Spleen (tissue), 11 donors: ENCODE measurements at regions not wholly inside any gene's neighbourhood (a gene's known extent, or its start where the extent isn't known, plus 50 kb on each side); places are given as distances from the start of the nearest gene placed in this dataset.

Experiments used
- DNase-seq: peaks from one replicate; pipeline ENCODE4 v3.0.0-alpha.2; 2020
- H3K27ac ChIP-seq, 8 donors: fragments of 200-600 bp; sonication (generic) in 7 of 8; 1 replicate in 4 of 8; 2 replicates in 4 of 8; pipeline versions ENCODE4 v1.5.0 to v1.8.0; 2016 to 2021; ENCODE audit warnings: inconsistent platforms in 4 of 8, mild to moderate bottlenecking in 4 of 8, moderate library complexity in 1 of 8
- H3K27me3 ChIP-seq, 7 donors: fragments of 200-600 bp; sonication (generic) in 6 of 7; replicated peaks in 1 of 7; 1 replicate in 4 of 7; 2 replicates in 3 of 7; pipeline versions ENCODE4 v1.5.0 to v1.8.0; 2016 to 2021; ENCODE audit warnings: inconsistent platforms in 3 of 7, mild to moderate bottlenecking in 1 of 7
- H3K36me3 ChIP-seq, 6 donors: fragments of 200-600 bp; sonication (generic) in 5 of 6; 1 replicate in 4 of 6; 2 replicates in 2 of 6; pipeline versions ENCODE4 v1.5.0 to v1.8.0; 2016 to 2021; ENCODE audit warnings: inconsistent platforms in 2 of 6
- H3K4me1 ChIP-seq, 6 donors: fragments of 200-600 bp; sonication (generic) in 5 of 6; 1 replicate in 3 of 6; 2 replicates in 3 of 6; pipeline versions ENCODE4 v1.5.0 to v1.8.0; 2016 to 2021; ENCODE audit warnings: inconsistent platforms in 3 of 6
- H3K4me3 ChIP-seq, 8 donors: fragments of 200-600 bp; sonication (generic) in 7 of 8; 1 replicate in 4 of 8; 2 replicates in 4 of 8; pipeline versions ENCODE4 v1.5.0 to v1.8.0; 2016 to 2021; ENCODE audit warnings: inconsistent platforms in 4 of 8, mild to moderate bottlenecking in 4 of 8, moderate library complexity in 2 of 8
- H3K9me3 ChIP-seq, 8 donors: fragments of 200-600 bp; sonication (generic) in 7 of 8; 1 replicate in 4 of 8; 2 replicates in 4 of 8; pipeline versions ENCODE4 v1.5.0 to v1.8.0; 2016 to 2021; ENCODE audit warnings: inconsistent platforms in 4 of 8
- CTCF ChIP-seq, 11 experiments: fragments of 200-600 bp in 7 of 11; fragments of 450-650 bp in 4 of 11; sonication (generic) in 4 of 11; IDR thresholded peaks in 8 of 11; conservative IDR thresholded peaks in 3 of 11; 1 replicate in 7 of 11; 2 replicates in 4 of 11; pipeline versions ENCODE4 v1.4.0 to v1.8.0; 2016 to 2021; ENCODE audit warnings: antibody characterized with exemption in 11 of 11, inconsistent platforms in 4 of 11, mild to moderate bottlenecking in 1 of 11
- POLR2A ChIP-seq, 3 donors: fragments of 450-650 bp; IDR thresholded peaks; one replicate each; pipeline ENCODE4 v1.5.1; 2017; ENCODE audit warnings: antibody characterized with exemption in 3 of 3, mild to moderate bottlenecking in 1 of 3
- POLR2AphosphoS5 ChIP-seq, 3 donors: sonication (generic); formaldehyde crosslinking; IDR thresholded peaks; one replicate each; pipeline ENCODE4 v1.5.1; 2017; ENCODE audit warnings: antibody characterized with exemption in 3 of 3
- WGBS, 5 donors: extraction: QIAGEN DNeasy Blood & Tissue Kit in 3 of 5; methylation state at CpG; one replicate each; pipeline versions ENCODE4 v1.1.5 to v1.1.7; 2013 to 2018; 5-methylcytosine and 5-hydroxymethylcytosine counted together
- intact Hi-C: fragments of 100-400 bp; cut with DNase I; formaldehyde crosslinking; loops from one replicate; pipeline ENCODE4 v1.15.0; 2023; ENCODE audit warnings: low total_unique reads
- donor health status: healthy with polysubstance abuse.
- donor health status: DM: no; HTN: no; CAD: no; lungs with moderate emphysema.
- donor health status: DM: no; HTN: no; CAD: no.
- donor health status: Bipolar disorder and iron deficiency.
- donor health status: healthy.
- donor health status: DM: no; HTN: no; CAD: no.
- donor health status: DM: yes; HTN: yes; CAD: no.

GRCh38 chr20:41889844-41890224 lies 271.7 kb upstream of the CHD6 start:
- no peaks in the 10 kb centered on the region for H3K36me3 ChIP-seq
- DNase-seq, result no peak
- WGBS, 5 donors, result 47 to 59% (median 53%) methylated on average over 4 of the region's 4 CpGs

GRCh38 chr20:41889126-41889843 lies 271.1 kb upstream of the CHD6 start:
- WGBS, 5 donors, result 54 to 77% (median 68%) methylated on average over 3 of the region's 3 CpGs
- TF ChIP-seq POLR2A (IDR thresholded peaks at IDR 0.05) (no peak), CTCF (IDR thresholded peaks at IDR 0.05 in 8 of 11, conservative IDR thresholded peaks at IDR 0.05 in 3 of 11) (peak in 1 of 11 experiments; percentile 16), POLR2AphosphoS5 (IDR thresholded peaks at IDR 0.05) (no peak)
- intact Hi-C loops, result no loop called here

More at GRCh38 chr20:41889844-41890224, 271.7 kb upstream of the CHD6 start:
- TF ChIP-seq POLR2AphosphoS5 (IDR thresholded peaks at IDR 0.05) (no peak), POLR2A (IDR thresholded peaks at IDR 0.05) (no peak), CTCF (IDR thresholded peaks at IDR 0.05 in 8 of 11, conservative IDR thresholded peaks at IDR 0.05 in 3 of 11) (no peak)
- H3K9me3 ChIP-seq, result no peaks in the 10 kb centered on the region
- no peak overlapping the region for H3K4me3 ChIP-seq
- intact Hi-C loops, result no loop called here
- no peak overlapping the region for H3K27ac ChIP-seq
- no peaks in the 10 kb centered on the region for H3K4me1 ChIP-seq
- peaks cover 0 to 28% (median 0%) of the 10 kb centered on the region in 7 donors for H3K27me3 ChIP-seq

GRCh38 chr20:41888434-41888833 lies 270.3 kb upstream of the CHD6 start:
- TF ChIP-seq POLR2AphosphoS5 (IDR thresholded peaks at IDR 0.05) (no peak), POLR2A (IDR thresholded peaks at IDR 0.05) (no peak), CTCF (IDR thresholded peaks at IDR 0.05 in 8 of 11, conservative IDR thresholded peaks at IDR 0.05 in 3 of 11) (no peak)
- no peak for DNase-seq
- Histone ChIP-seq H3K27me3 (peaks cover 0 to 38% (median 0%) of the 10 kb centered on the region in 7 donors), H3K9me3 (no peaks in the 10 kb centered on the region), H3K4me1 (no peaks in the 10 kb centered on the region), H3K36me3 (no peaks in the 10 kb centered on the region), H3K27ac (no peak overlapping the region), H3K4me3 (no peak overlapping the region)
- intact Hi-C loops, result no loop called here
- WGBS, 5 donors, result 85 to 90% (median 89%) methylated on average over 8 of the region's 8 CpGs

More at GRCh38 chr20:41889126-41889843, 271.1 kb upstream of the CHD6 start:
- H3K27ac ChIP-seq, result no peak overlapping the region
- H3K27me3 ChIP-seq, result peaks cover 0 to 32% (median 0%) of the 10 kb centered on the region in 7 donors
- no peaks in the 10 kb centered on the region for H3K4me1 ChIP-seq
- H3K4me3 ChIP-seq, result no peak overlapping the region
- no peaks in the 10 kb centered on the region for H3K9me3 ChIP-seq
- H3K36me3 ChIP-seq, result no peaks in the 10 kb centered on the region
- no peak for DNase-seq

GRCh38 chr20:41887500-41887899 lies 269.3 kb upstream of the CHD6 start:
- DNase-seq, result no peak
- Histone ChIP-seq H3K27ac (no peak overlapping the region), H3K4me3 (no peak overlapping the region), H3K4me1 (no peaks in the 10 kb centered on the region), H3K9me3 (no peaks in the 10 kb centered on the region), H3K27me3 (peaks cover 0 to 38% (median 0%) of the 10 kb centered on the region in 7 donors), H3K36me3 (no peaks in the 10 kb centered on the region)
- 81 to 93% (median 89%) methylated on average over 8 of the region's 8 CpGs for whole genome bisulfite sequencing, 5 donors
- TF ChIP-seq POLR2AphosphoS5 (IDR thresholded peaks at IDR 0.05) (no peak), CTCF (IDR thresholded peaks at IDR 0.05 in 8 of 11, conservative IDR thresholded peaks at IDR 0.05 in 3 of 11) (no peak), POLR2A (IDR thresholded peaks at IDR 0.05) (no peak)
- intact Hi-C loops, result no loop called here
